Amniotic epithelial cell (primary cell): ENCODE measurements at regions not wholly inside any gene's neighbourhood (a gene's known extent, or its start where the extent isn't known, plus 50 kb on each side); places are given as distances from the start of the nearest gene placed in this dataset.

Source experiments
- DNase-seq: peaks from one replicate; pipeline ENCODE4 v3.0.0-alpha.2; 2010; ENCODE audit warnings: low read depth

- no peak for DNase-seq
Observed at GRCh38 chr5:4831325-4831724, 308.8 kb upstream of the ADAMTS16 start.

GRCh38 chr5:4832471-4832870 is 307.7 kb upstream of the ADAMTS16 start:
- DNase-seq, result no peak

- no peak for DNase-seq
Observed at GRCh38 chr5:4833104-4833738, 306.9 kb upstream of the ADAMTS16 start.

- no peak for DNase-seq
Observed at GRCh38 chr5:4837489-4838058, 302.6 kb upstream of the ADAMTS16 start.

GRCh38 chr5:4845221-4845620 is 294.9 kb upstream of the ADAMTS16 start:
- no peak for DNase-seq

- DNase-seq, result no peak
Observed at GRCh38 chr5:4847766-4848165, 292.4 kb upstream of the ADAMTS16 start.

- DNase-seq, result no peak
Observed at GRCh38 chr5:4855036-4855435, 285.1 kb upstream of the ADAMTS16 start.

GRCh38 chr5:4855880-4856279 is 284.2 kb upstream of the ADAMTS16 start:
- no peak for DNase-seq

GRCh38 chr5:4857761-4858160 is 282.4 kb upstream of the ADAMTS16 start:
- no peak for DNase-seq

- DNase-seq, result no peak
Observed at GRCh38 chr5:4859500-4860235, 280.5 kb upstream of the ADAMTS16 start.

GRCh38 chr5:4860631-4861030 is 279.5 kb upstream of the ADAMTS16 start:
- DNase-seq, result no peak

- peak; percentile 26 for DNase-seq
Observed at GRCh38 chr5:4862500-4862899, 277.6 kb upstream of the ADAMTS16 start.

GRCh38 chr5:4866131-4866659 is 273.9 kb upstream of the ADAMTS16 start:
- no peak for DNase-seq

- no peak for DNase-seq
Observed at GRCh38 chr5:4866817-4867216, 273.3 kb upstream of the ADAMTS16 start.

- peak; percentile 1 for DNase-seq
Observed at GRCh38 chr5:4868140-4868735, 271.9 kb upstream of the ADAMTS16 start.

- DNase-seq, result no peak
Observed at GRCh38 chr5:4873652-4874051, 266.5 kb upstream of the ADAMTS16 start.

- DNase-seq, result no peak
Observed at GRCh38 chr5:4874097-4874496, 266.0 kb upstream of the ADAMTS16 start.

GRCh38 chr5:4875942-4876341 is 264.2 kb upstream of the ADAMTS16 start:
- DNase-seq, result no peak

- DNase-seq, result no peak
Observed at GRCh38 chr5:4876804-4877203, 263.3 kb upstream of the ADAMTS16 start.

- DNase-seq, result no peak
Observed at GRCh38 chr5:4877579-4877978, 262.6 kb upstream of the ADAMTS16 start.

GRCh38 chr5:4879075-4879474 is 261.1 kb upstream of the ADAMTS16 start:
- DNase-seq, result no peak

GRCh38 chr5:4879693-4880303 is 260.3 kb upstream of the ADAMTS16 start:
- DNase-seq, result peak; percentile 46
